PC-9 (cell line): ENCODE measurements at regions not wholly inside any gene's neighbourhood (a gene's known extent, or its start where the extent isn't known, plus 50 kb on each side); places are given as distances from the start of the nearest gene placed in this dataset.

ENCODE experiments used
- BruUV-seq: library from RNA; stranded (reverse); fragments of 400-500 nt; replicated peaks from 2 replicates; lab custom pipeline; 2021; lab: Mats Ljungman, UMichigan
- CTCF ChIA-PET: fragments of 300-600 bp; sonication (Branson Sonifier 250); formaldehyde crosslinking; loops from one replicate; lab custom pipeline; 2022; ENCODE audit warnings: antibody characterized with exemption; lab: Charles Lee
- POLR2A ChIA-PET: fragments of 300-600 bp; sonication (Branson Sonifier 250); formaldehyde crosslinking; loops from one replicate; lab custom pipeline; 2022; ENCODE audit warnings: antibody characterized with exemption; ENCODE audit not compliant: unreplicated experiment; lab: Charles Lee
- DNase-seq, 2 experiments: peaks; one replicate each; pipeline versions ENCODE4 v3.0.0 to v3.0.0-alpha.2; 2015 to 2022; ENCODE audit warnings: mixed read lengths in 1 of 2
- H2AFZ ChIP-seq: fragments of 200-600 bp; sonication (generic); 2 replicates; pipeline ENCODE4 v1.8.1; 2017; ENCODE audit warnings: antibody characterized with exemption
- H3F3A ChIP-seq: fragments of 200-600 bp; sonication (generic); 2 replicates; pipeline ENCODE4 v1.8.1; 2017; ENCODE audit warnings: antibody characterized with exemption, mild to moderate bottlenecking, low read depth; ENCODE audit not compliant: insufficient read depth
- H3K27ac ChIP-seq: fragments of 200-600 bp; sonication (generic); 2 replicates; pipeline ENCODE4 v1.6.1; 2016; ENCODE audit warnings: mixed run types
- H3K27me3 ChIP-seq: fragments of 200-600 bp; sonication (generic); 2 replicates; pipeline ENCODE4 v1.6.1; 2016; ENCODE audit warnings: low read depth, mixed run types; ENCODE audit not compliant: insufficient read depth
- H3K36me3 ChIP-seq: fragments of 200-600 bp; sonication (generic); 2 replicates; pipeline ENCODE4 v1.6.1; 2016; ENCODE audit warnings: low read depth, mixed run types
- H3K4me1 ChIP-seq: fragments of 200-600 bp; sonication (generic); replicated peaks from 2 replicates; pipeline ENCODE4 v1.6.1; 2016; ENCODE audit warnings: mixed run types; ENCODE audit not compliant: insufficient read depth
- H3K4me2 ChIP-seq: fragments of 200-600 bp; sonication (generic); 2 replicates; pipeline ENCODE4 v1.6.1; 2017; ENCODE audit warnings: mixed run types
- H3K4me3 ChIP-seq: fragments of 200-600 bp; sonication (generic); 2 replicates; pipeline ENCODE4 v1.6.1; 2016; ENCODE audit warnings: mixed run types
- H3K79me2 ChIP-seq: fragments of 200-600 bp; sonication (generic); 2 replicates; pipeline ENCODE4 v1.6.1; 2017; ENCODE audit warnings: low read depth, mixed run types
- H3K9me2 ChIP-seq: fragments of 200-600 bp; sonication (generic); 2 replicates; pipeline ENCODE4 v1.8.1; 2017; ENCODE audit warnings: mild to moderate bottlenecking; ENCODE audit not compliant: insufficient read depth
- H3K9me3 ChIP-seq: fragments of 200-600 bp; sonication (generic); 2 replicates; pipeline ENCODE4 v1.8.1; 2016; ENCODE audit warnings: low read depth; ENCODE audit not compliant: insufficient read depth
- H4K20me1 ChIP-seq: fragments of 200-600 bp; sonication (generic); 2 replicates; pipeline ENCODE4 v1.8.1; 2017; ENCODE audit not compliant: insufficient read depth
- EZH2 ChIP-seq: fragments of 200-600 bp; sonication (generic); IDR thresholded peaks from 2 replicates; pipeline ENCODE4 v1.8.0; 2017; ENCODE audit warnings: antibody characterized with exemption, low read depth
- intact Hi-C: fragments of 100-400 bp; cut with micrococcal nuclease; formaldehyde crosslinking; loops from one replicate; pipeline ENCODE4 v1.10.0; 2022; ENCODE audit not compliant: unreplicated experiment
- TF ChIP-seq, protein P1 (sequence below): fragments of 200-600 bp; sonication (generic); conservative IDR thresholded peaks from 2 replicates; pipeline ENCODE4 v1.6.1; 2017; ENCODE audit warnings: mixed run types, antibody characterized with exemption, mild to moderate bottlenecking, moderate library complexity

DNA sequence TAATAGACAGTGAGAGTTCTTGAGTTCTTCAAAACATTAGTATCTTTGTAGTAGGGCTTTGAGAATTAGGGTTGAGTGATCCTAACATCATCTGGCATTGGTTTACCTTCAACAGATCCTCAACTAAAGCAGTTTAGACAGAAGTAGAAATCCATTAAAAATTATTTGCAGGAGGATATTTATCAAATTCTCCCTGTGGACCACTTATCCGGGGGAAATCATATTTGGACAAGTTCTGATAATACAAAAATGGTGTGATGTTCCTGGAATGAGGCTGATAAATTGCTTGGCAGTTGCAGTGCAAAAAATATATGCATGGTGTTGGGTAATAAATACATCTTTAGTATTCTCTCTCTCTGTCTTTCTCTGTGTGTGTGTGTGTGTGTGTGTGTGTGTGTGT lies 115.1 kb upstream of the CHODL start:
- no peaks in the 10 kb centered on the region for H3K9me2 ChIP-seq
- H2AFZ ChIP-seq = no peak overlapping the region
- no peak overlapping the region for H3K4me3 ChIP-seq
- H3K9me3 ChIP-seq = no peaks in the 10 kb centered on the region
- CTCF ChIA-PET = no interaction called here
- H3K4me2 ChIP-seq = no peak overlapping the region
- H3K27me3 ChIP-seq = no peaks in the 10 kb centered on the region
- H3K4me1 ChIP-seq = no peaks in the 10 kb centered on the region
- no peak for DNase-seq
- no peak overlapping the region for H3K27ac ChIP-seq
- TF ChIP-seq, protein P1, sequence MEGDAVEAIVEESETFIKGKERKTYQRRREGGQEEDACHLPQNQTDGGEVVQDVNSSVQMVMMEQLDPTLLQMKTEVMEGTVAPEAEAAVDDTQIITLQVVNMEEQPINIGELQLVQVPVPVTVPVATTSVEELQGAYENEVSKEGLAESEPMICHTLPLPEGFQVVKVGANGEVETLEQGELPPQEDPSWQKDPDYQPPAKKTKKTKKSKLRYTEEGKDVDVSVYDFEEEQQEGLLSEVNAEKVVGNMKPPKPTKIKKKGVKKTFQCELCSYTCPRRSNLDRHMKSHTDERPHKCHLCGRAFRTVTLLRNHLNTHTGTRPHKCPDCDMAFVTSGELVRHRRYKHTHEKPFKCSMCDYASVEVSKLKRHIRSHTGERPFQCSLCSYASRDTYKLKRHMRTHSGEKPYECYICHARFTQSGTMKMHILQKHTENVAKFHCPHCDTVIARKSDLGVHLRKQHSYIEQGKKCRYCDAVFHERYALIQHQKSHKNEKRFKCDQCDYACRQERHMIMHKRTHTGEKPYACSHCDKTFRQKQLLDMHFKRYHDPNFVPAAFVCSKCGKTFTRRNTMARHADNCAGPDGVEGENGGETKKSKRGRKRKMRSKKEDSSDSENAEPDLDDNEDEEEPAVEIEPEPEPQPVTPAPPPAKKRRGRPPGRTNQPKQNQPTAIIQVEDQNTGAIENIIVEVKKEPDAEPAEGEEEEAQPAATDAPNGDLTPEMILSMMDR = no peak
- no peak for TF ChIP-seq EZH2
- intact Hi-C loops = no loop called here
- H3K79me2 ChIP-seq = no peaks in the 10 kb centered on the region
- POLR2A ChIA-PET = no interaction called here
- no TSS peak for BruUV-seq
- no peaks in the 10 kb centered on the region for H4K20me1 ChIP-seq
- H3F3A ChIP-seq = no peaks in the 10 kb centered on the region
- no peaks in the 10 kb centered on the region for H3K36me3 ChIP-seq

DNA sequence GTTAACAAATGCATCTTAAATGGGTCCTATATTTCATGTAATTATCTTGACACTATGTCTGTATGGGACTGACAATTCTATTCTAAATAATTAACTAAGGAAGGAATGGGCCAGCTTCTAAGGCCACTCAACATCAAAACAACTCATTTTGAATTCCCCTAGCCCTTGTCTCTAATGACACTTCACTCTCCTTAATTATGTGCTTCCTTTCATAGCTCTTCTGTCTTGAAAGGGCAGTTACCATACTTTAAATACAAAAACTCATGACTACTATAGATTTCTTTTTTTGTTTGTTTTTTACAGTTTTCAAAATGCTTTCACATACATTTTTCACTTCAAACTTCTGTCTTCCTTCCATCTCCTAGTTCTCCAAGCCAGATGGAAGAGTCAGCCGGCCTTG lies 126.1 kb upstream of the CHODL start:
- no peaks in the 10 kb centered on the region for H3K9me3 ChIP-seq

DNA sequence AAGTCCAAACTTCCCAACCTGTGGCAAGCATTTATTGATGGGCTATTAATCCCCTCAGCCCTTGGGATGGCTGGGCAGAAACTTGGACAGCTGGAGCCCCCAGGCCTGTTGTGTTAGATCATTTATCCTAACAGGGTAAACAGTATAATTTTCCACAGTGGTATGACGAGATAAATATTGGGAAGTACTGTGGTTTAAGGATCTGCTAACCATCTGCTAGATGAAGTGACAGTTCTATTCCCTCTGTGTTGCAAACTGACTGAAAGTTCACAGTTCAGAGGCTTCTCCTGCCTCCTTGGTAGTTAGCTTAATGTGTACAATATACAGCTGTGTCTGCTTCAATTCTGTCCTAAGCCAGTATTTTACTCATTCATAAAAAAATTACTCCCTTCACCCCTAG lies 127.5 kb upstream of the CHODL start:
- no peak overlapping the region for H3K4me3 ChIP-seq
- no peak overlapping the region for H2AFZ ChIP-seq
- no peaks in the 10 kb centered on the region for H4K20me1 ChIP-seq
- H3K9me2 ChIP-seq = no peaks in the 10 kb centered on the region
- ChIA-PET CTCF (no interaction called here), POLR2A (no interaction called here)
- no peaks in the 10 kb centered on the region for H3K79me2 ChIP-seq
- no peak overlapping the region for H3K27ac ChIP-seq
- no peak overlapping the region for H3K4me2 ChIP-seq
- no peaks in the 10 kb centered on the region for H3K9me3 ChIP-seq
- H3K4me1 ChIP-seq = no peaks in the 10 kb centered on the region
- intact Hi-C loops = no loop called here
- TF ChIP-seq, protein P1 = no peak
- no peak for TF ChIP-seq EZH2
- no peak for DNase-seq
- no peaks in the 10 kb centered on the region for H3K36me3 ChIP-seq
- no peaks in the 10 kb centered on the region for H3F3A ChIP-seq
- H3K27me3 ChIP-seq = no peaks in the 10 kb centered on the region
- no TSS peak for BruUV-seq

More for the DNA sequence above, 126.1 kb upstream of the CHODL start:
- Histone ChIP-seq H3F3A (no peaks in the 10 kb centered on the region), H3K27ac (no peak overlapping the region), H3K36me3 (no peaks in the 10 kb centered on the region), H3K79me2 (no peaks in the 10 kb centered on the region), H3K9me2 (no peaks in the 10 kb centered on the region), H2AFZ (no peak overlapping the region), H4K20me1 (no peaks in the 10 kb centered on the region), H3K4me2 (no peak overlapping the region), H3K4me3 (no peak overlapping the region), H3K4me1 (no peaks in the 10 kb centered on the region), H3K27me3 (no peaks in the 10 kb centered on the region)
- intact Hi-C loops = no loop called here
- no peak for DNase-seq
- POLR2A ChIA-PET = no interaction called here
- no TSS peak for BruUV-seq
- CTCF ChIA-PET = no interaction called here
- TF ChIP-seq EZH2 = no peak
- TF ChIP-seq, protein P1 = no peak
